H1 (cell line): ENCODE measurements at regions not wholly inside any gene's neighbourhood (a gene's known extent, or its start where the extent isn't known, plus 50 kb on each side); places are given as distances from the start of the nearest gene placed in this dataset.
A peak's percentile ranks its signal among the peaks of the same experiment; 100 is the strongest.

Experiments
- CTCF ChIA-PET: fragments of 300-600 bp; sonication (Branson Sonifier 250); formaldehyde crosslinking; loops from one replicate; lab custom pipeline; 2021; ENCODE audit not compliant: partially characterized antibody; lab: Charles Lee
- POLR2A ChIA-PET: fragments of 300-600 bp; sonication (Branson Sonifier 250); formaldehyde crosslinking; loops from one replicate; lab custom pipeline; 2021; ENCODE audit warnings: inconsistent platforms; ENCODE audit not compliant: partially characterized antibody; lab: Charles Lee
- DNase-seq, 2 experiments: peaks; one replicate each; pipeline versions ENCODE4 v3.0.0 to v3.0.0-alpha.2; 2010 to 2022; ENCODE audit warnings: low spot score in 2 of 2, low read depth in 1 of 2, mixed read lengths in 1 of 2
- FAIRE-seq: peaks from 2 replicates; lab custom pipeline; 2011; peaks lifted over from hg19 to GRCh38; lab: Jason Lieb, UNC
- H2AFZ ChIP-seq: 2 replicates; pipeline ENCODE4 v1.8.1; 2012; ENCODE audit warnings: low read length, inconsistent platforms
- H2AK5ac ChIP-seq: 2 replicates; pipeline ENCODE4 v1.6.1; 2013; ENCODE audit warnings: low read depth, low read length
- H2BK120ac ChIP-seq: replicated peaks from 2 replicates; pipeline ENCODE3; 2013; ENCODE audit warnings: low read depth, low read length, inconsistent platforms
- H2BK12ac ChIP-seq: 2 replicates; pipeline ENCODE4 v1.6.1; 2013; ENCODE audit warnings: low read depth, low read length
- H2BK15ac ChIP-seq: 2 replicates; pipeline ENCODE4 v1.6.1; 2013; ENCODE audit warnings: low read length
- H2BK20ac ChIP-seq: 2 replicates; pipeline ENCODE4 v1.6.1; 2013; ENCODE audit warnings: low read length
- H2BK5ac ChIP-seq: 2 replicates; pipeline ENCODE4 v1.6.1; 2013; ENCODE audit warnings: low read depth, low read length
- H3K14ac ChIP-seq: 2 replicates; pipeline ENCODE4 v1.6.1; 2013; ENCODE audit warnings: inconsistent platforms; ENCODE audit not compliant: insufficient read length
- H3K18ac ChIP-seq: 2 replicates; pipeline ENCODE4 v1.6.1; 2013; ENCODE audit warnings: low read length; ENCODE audit errors: extremely low read depth
- H3K23ac ChIP-seq: 2 replicates; pipeline ENCODE4 v1.6.1; 2013; ENCODE audit warnings: inconsistent platforms; ENCODE audit not compliant: insufficient read length
- H3K23me2 ChIP-seq: 2 replicates; pipeline ENCODE4 v1.6.1; 2013; ENCODE audit warnings: low read depth, low read length
- H3K27ac ChIP-seq: 2 replicates; pipeline ENCODE4 v1.6.1; 2011; ENCODE audit warnings: low read depth, low read length, inconsistent platforms
- H3K27me3 ChIP-seq, 4 experiments: replicated peaks in 1 of 4; 1 replicate in 1 of 4; 2 replicates in 3 of 4; pipeline versions ENCODE4 v1.6.1 to v1.8.1; 2011 to 2013; ENCODE audit warnings: low read length in 3 of 4, mild to moderate bottlenecking in 3 of 4, inconsistent platforms in 2 of 4, mixed read lengths in 2 of 4, moderate library complexity in 1 of 4; ENCODE audit not compliant: control insufficient read depth in 3 of 4, insufficient read depth in 3 of 4; ENCODE audit errors: extremely low read depth in 1 of 4
- H3K36me3 ChIP-seq, 4 experiments: 2 replicates each; pipeline versions ENCODE4 v1.6.1 to v1.8.1; 2011 to 2013; ENCODE audit warnings: mild to moderate bottlenecking in 4 of 4, low read length in 3 of 4, moderate library complexity in 2 of 4, control low read depth in 1 of 4, inconsistent platforms in 1 of 4; ENCODE audit not compliant: insufficient read depth in 4 of 4, control insufficient read depth in 2 of 4
- H3K4ac ChIP-seq: replicated peaks from 2 replicates; pipeline ENCODE3; 2013; ENCODE audit warnings: low read length, low read depth, mixed read lengths, inconsistent platforms; ENCODE audit not compliant: insufficient read length
- H3K4me1 ChIP-seq, 4 experiments: replicated peaks in 1 of 4; 1 replicate in 1 of 4; 2 replicates in 3 of 4; pipeline versions ENCODE4 v1.6.1 to v1.8.1; 2011 to 2013; ENCODE audit warnings: low read length in 3 of 4, inconsistent platforms in 2 of 4, mixed read lengths in 1 of 4; ENCODE audit not compliant: insufficient read depth in 4 of 4, control insufficient read depth in 3 of 4
- H3K4me2 ChIP-seq, 2 experiments: 2 replicates each; pipeline versions ENCODE4 v1.6.1 to v1.8.1; 2011 to 2013; ENCODE audit warnings: low read depth in 2 of 2, low read length in 2 of 2, control low read depth in 1 of 2, inconsistent platforms in 1 of 2, mild to moderate bottlenecking in 1 of 2; ENCODE audit not compliant: insufficient read depth in 1 of 2
- H3K4me3 ChIP-seq, 4 experiments: fragments of 200-600, 300-600 bp in 1 of 4; sonication (generic), shearing (Covaris generic), sonication (Bioruptor Twin) in 1 of 4; 2 replicates each; pipeline versions ENCODE4 v1.5.1 to v1.8.1; 2011 to 2016; ENCODE audit warnings: low read length in 4 of 4, low read depth in 3 of 4, control low read depth in 2 of 4, inconsistent platforms in 2 of 4, mild to moderate bottlenecking in 2 of 4, mixed read lengths in 1 of 4, moderate library complexity in 1 of 4; ENCODE audit not compliant: insufficient read depth in 2 of 4; ENCODE audit errors: extremely low read depth in 1 of 4
- H3K56ac ChIP-seq: replicated peaks from 2 replicates; pipeline ENCODE3; 2013; ENCODE audit warnings: low read depth, mild to moderate bottlenecking, mixed read lengths, low read length, inconsistent platforms; ENCODE audit not compliant: insufficient read length
- H3K79me1 ChIP-seq: 2 replicates; pipeline ENCODE4 v1.6.1; 2013; ENCODE audit warnings: low read depth, low read length, control low read depth
- H3K79me2 ChIP-seq, 2 experiments: 2 replicates each; pipeline versions ENCODE4 v1.6.1 to v1.8.1; 2012 to 2013; ENCODE audit warnings: low read length in 2 of 2, mild to moderate bottlenecking in 2 of 2, inconsistent platforms in 1 of 2; ENCODE audit not compliant: insufficient read depth in 2 of 2, control insufficient read depth in 1 of 2
- H3K9ac ChIP-seq, 4 experiments: replicated peaks in 1 of 4; 1 replicate in 1 of 4; 2 replicates in 3 of 4; pipeline versions ENCODE4 v1.6.1 to v1.8.1; 2011 to 2013; ENCODE audit warnings: low read depth in 3 of 4, low read length in 3 of 4, control low read depth in 2 of 4, mild to moderate bottlenecking in 2 of 4, moderate library complexity in 2 of 4, inconsistent platforms in 1 of 4; ENCODE audit errors: extremely low read depth in 1 of 4
- H3K9me3 ChIP-seq, 2 experiments: 2 replicates each; pipeline versions ENCODE4 v1.6.1 to v1.8.1; 2012 to 2013; ENCODE audit warnings: mild to moderate bottlenecking in 2 of 2, moderate library complexity in 2 of 2, control low read depth in 1 of 2, inconsistent platforms in 1 of 2, low read depth in 1 of 2, low read length in 1 of 2, mixed read lengths in 1 of 2; ENCODE audit not compliant: insufficient read depth in 2 of 2
- H4K20me1 ChIP-seq, 2 experiments: replicated peaks in 1 of 2; 2 replicates each; pipeline versions ENCODE3 to v1.8.1; 2011 to 2013; ENCODE audit warnings: inconsistent platforms in 2 of 2, low read length in 2 of 2, mild to moderate bottlenecking in 1 of 2; ENCODE audit not compliant: insufficient read depth in 2 of 2, control insufficient read depth in 1 of 2
- H4K5ac ChIP-seq: 2 replicates; pipeline ENCODE4 v1.6.1; 2013; ENCODE audit warnings: low read length, low read depth, mixed read lengths, inconsistent platforms; ENCODE audit not compliant: insufficient read length
- H4K8ac ChIP-seq: 2 replicates; pipeline ENCODE4 v1.8.0; 2013; ENCODE audit warnings: mild to moderate bottlenecking, moderate library complexity, low read length, inconsistent platforms; ENCODE audit not compliant: insufficient read depth; ENCODE audit errors: extremely low read depth
- H4K91ac ChIP-seq: replicated peaks from 2 replicates; pipeline ENCODE3; 2013; ENCODE audit warnings: low read length, mixed read lengths, inconsistent platforms; ENCODE audit not compliant: insufficient read length
- ATF3 ChIP-seq: IDR thresholded peaks from 2 replicates; pipeline ENCODE4 v1.6.1; 2011; ENCODE audit warnings: low read depth, mild to moderate bottlenecking, low read length; ENCODE audit not compliant: insufficient read depth
- BACH1 ChIP-seq: IDR thresholded peaks from 2 replicates; pipeline ENCODE4 v1.6.1; 2012; ENCODE audit warnings: low read length, improper control_type of control experiment
- BCL11A ChIP-seq, 2 experiments: IDR thresholded peaks; one replicate each; pipeline ENCODE4 v1.6.1; 2011; ENCODE audit warnings: low read depth in 2 of 2, low read length in 2 of 2, mild to moderate bottlenecking in 2 of 2
- GTF2F1 ChIP-seq: IDR thresholded peaks from 2 replicates; pipeline ENCODE4 v1.6.1; 2012; ENCODE audit warnings: low read depth, low read length, improper control_type of control experiment, borderline replicate concordance
- MAX ChIP-seq: IDR thresholded peaks from 2 replicates; pipeline ENCODE4 v1.6.1; 2012; ENCODE audit warnings: inconsistent platforms
- NANOG ChIP-seq: IDR thresholded peaks from 2 replicates; pipeline ENCODE4 v1.6.1; 2011; ENCODE audit warnings: low read length, low read depth, mild to moderate bottlenecking, inconsistent platforms; ENCODE audit not compliant: insufficient read depth, poor library complexity, severe bottlenecking
- POLR2AphosphoS5 ChIP-seq: IDR thresholded peaks from 2 replicates; pipeline ENCODE4 v1.6.1; 2011; ENCODE audit warnings: low read depth, low read length
- SIN3A ChIP-seq, 2 experiments: IDR thresholded peaks in 1 of 2; conservative IDR thresholded peaks in 1 of 2; 2 replicates each; pipeline ENCODE4 v1.6.1; 2011 to 2012; ENCODE audit warnings: low read length in 2 of 2, improper control_type of control experiment in 1 of 2, low read depth in 1 of 2, mild to moderate bottlenecking in 1 of 2
- SIRT6 ChIP-seq: IDR thresholded peaks from one replicate; pipeline ENCODE4 v1.7.1; 2012; ENCODE audit warnings: low read length, inconsistent platforms
- SP4 ChIP-seq: IDR thresholded peaks from 2 replicates; pipeline ENCODE4 v1.6.1; 2012; ENCODE audit warnings: low read length, inconsistent platforms
- TBP ChIP-seq: IDR thresholded peaks from 2 replicates; pipeline ENCODE4 v1.6.1; 2011; ENCODE audit warnings: low read depth, low read length, improper control_type of control experiment
- TEAD4 ChIP-seq: IDR thresholded peaks from 2 replicates; pipeline ENCODE4 v1.6.1; 2012; ENCODE audit warnings: low read depth, low read length, inconsistent platforms, mixed read lengths
- WGBS, 2 experiments: shearing (Covaris generic) in 1 of 2; methylation state at CpG; one replicate each; pipeline versions ENCODE4 v1.1.6 to v1.1.7; 2013 to 2015; ENCODE audit warnings: low lambda C conversion rate in 2 of 2, mixed read lengths in 2 of 2, inconsistent platforms in 1 of 2, low coverage in 1 of 2, missing lambda C conversion rate in 1 of 2; ENCODE audit not compliant: insufficient replicate concordance in 2 of 2, insufficient coverage in 1 of 2, insufficient read length in 1 of 2; ENCODE audit errors: extremely low coverage in 1 of 2, missing lambda C conversion rate in 1 of 2; 5-methylcytosine and 5-hydroxymethylcytosine counted together

- 95% methylated on average over 14 of the region's 14 CpGs; no CpG with 5 or more reads in 1 of the 2 experiments for WGBS, 2 experiments
- CTCF ChIA-PET: interaction anchor here (0.7 to 1.2 kb wide), 5 partner anchors 8 to 160 kb away, joined by 3 to 5 read pairs (median 3); no protein-coding TSS in a partner anchor
- FAIRE-seq: no peak
- TF ChIP-seq BACH1: no peak
- TF ChIP-seq SIN3A (conservative IDR thresholded peaks at IDR 0.05 in 1 of 2, IDR thresholded peaks at IDR 0.05 in 1 of 2; ENCODE audit: low read depth in 1 of 2, low read length in 2 of 2): no peak
- no peak for TF ChIP-seq POLR2AphosphoS5
- TF ChIP-seq MAX: no peak
- TF ChIP-seq BCL11A (IDR thresholded peaks at IDR 0.05; ENCODE audit: low read depth in 2 of 2, low read length in 2 of 2): no peak
- no peak for TF ChIP-seq ATF3
- TF ChIP-seq SP4: no peak
- no peak for TF ChIP-seq TEAD4
- TF ChIP-seq SIRT6: no peak
- no peak for TF ChIP-seq GTF2F1
- TF ChIP-seq NANOG: no peak
- TF ChIP-seq TBP: no peak
Measured at GRCh38 chr15:101541501-101542292, 52.2 kb upstream of the PCSK6 start.

More at GRCh38 chr15:101541501-101542292, 52.2 kb upstream of the PCSK6 start:
- H3K4ac ChIP-seq: no peak overlapping the region
- H2BK5ac ChIP-seq: no peak overlapping the region
- H3K56ac ChIP-seq: no peak overlapping the region
- no peak overlapping the region for H2BK20ac ChIP-seq
- H2AK5ac ChIP-seq: no peak overlapping the region
- no peak overlapping the region for H3K9ac ChIP-seq
- H4K20me1 ChIP-seq: no peaks in the 10 kb centered on the region
- H3K4me3 ChIP-seq: no peak overlapping the region
- no peak overlapping the region for H2AFZ ChIP-seq
- H3K36me3 ChIP-seq: no peaks in the 10 kb centered on the region
- no peaks in the 10 kb centered on the region for H3K9me3 ChIP-seq
- no peaks in the 10 kb centered on the region for H3K23me2 ChIP-seq
- H4K91ac ChIP-seq: no peak overlapping the region
- H3K79me2 ChIP-seq: no peaks in the 10 kb centered on the region
- H4K5ac ChIP-seq: no peak overlapping the region
- no peak overlapping the region for H3K23ac ChIP-seq
- POLR2A ChIA-PET: no interaction called here
- H4K8ac ChIP-seq: peak overlapping the region; percentile 16; the same call in 1 of the 2 replicates
- no peak overlapping the region for H2BK12ac ChIP-seq
- H3K18ac ChIP-seq: no peak overlapping the region
- no peak overlapping the region for H3K14ac ChIP-seq
- H3K4me2 ChIP-seq: no peak overlapping the region
- no peak overlapping the region for H2BK15ac ChIP-seq
- DNase-seq: no peak
- H3K27me3 ChIP-seq: no peaks in the 10 kb centered on the region
- H2BK120ac ChIP-seq: no peak overlapping the region
- H3K79me1 ChIP-seq: no peaks in the 10 kb centered on the region
- no peaks in the 10 kb centered on the region for H3K4me1 ChIP-seq
- H3K27ac ChIP-seq: no peak overlapping the region
